Vagina (tissue), 2 donors: ENCODE measurements at regions not wholly inside any gene's neighbourhood (a gene's known extent, or its start where the extent isn't known, plus 50 kb on each side); places are given as distances from the start of the nearest gene placed in this dataset.
A peak's percentile ranks its signal among the peaks of the same experiment; 100 is the strongest.
"Not testable (repeated sequence)": the region's sequence is repeated elsewhere in the genome, so short reads cannot be mapped to it uniquely, and the experiment has no call there.

ENCODE experiments used
- DNase-seq, 2 donors: peaks; one replicate each; pipeline ENCODE4 v3.0.0-alpha.2; 2017; ENCODE audit errors: extremely low spot score in 2 of 2
- H3K27ac ChIP-seq: fragments of 200-600 bp; sonication (generic); one replicate; pipeline ENCODE4 v1.5.1; 2019
- H3K27me3 ChIP-seq: fragments of 200-600 bp; sonication (generic); one replicate; pipeline ENCODE4 v1.5.1; 2019
- H3K36me3 ChIP-seq, 2 donors: fragments of 200-600 bp; sonication (generic); one replicate each; pipeline ENCODE4 v1.5.1; 2017 to 2019
- H3K4me1 ChIP-seq: fragments of 200-600 bp; sonication (generic); one replicate; pipeline ENCODE4 v1.5.1; 2019
- H3K4me3 ChIP-seq, 2 donors: fragments of 200-600 bp; sonication (generic); 1 replicate in 1 of 2; 2 replicates in 1 of 2; pipeline ENCODE4 v1.5.1; 2016 to 2019
- H3K9me3 ChIP-seq: fragments of 200-600 bp; sonication (generic); one replicate; pipeline ENCODE4 v1.5.1; 2019
- POLR2A ChIP-seq, 2 donors: fragments of 450-650 bp; IDR thresholded peaks; one replicate each; pipeline ENCODE4 v1.6.1; 2017; ENCODE audit warnings: antibody characterized with exemption in 2 of 2, mild to moderate bottlenecking in 2 of 2, moderate library complexity in 2 of 2
- POLR2AphosphoS5 ChIP-seq, 2 donors: sonication (generic); formaldehyde crosslinking; IDR thresholded peaks; one replicate each; pipeline ENCODE4 v1.9.0; 2017; ENCODE audit warnings: antibody characterized with exemption in 2 of 2, mild to moderate bottlenecking in 2 of 2, low read depth in 1 of 2; ENCODE audit not compliant: insufficient read depth in 1 of 2
- intact Hi-C: fragments of 100-400 bp; cut with DNase I; formaldehyde crosslinking; loops from one replicate; pipeline ENCODE4 v1.15.1; 2023
- TF ChIP-seq, protein P1 (sequence below), 3 experiments: fragments of 450-650 bp in 2 of 3; fragments of 200-600 bp in 1 of 3; sonication (generic) in 1 of 3; IDR thresholded peaks; one replicate each; pipeline ENCODE4 v1.5.1; 2017 to 2019; ENCODE audit warnings: antibody characterized with exemption in 3 of 3, mild to moderate bottlenecking in 2 of 3, moderate library complexity in 2 of 3

DNA sequence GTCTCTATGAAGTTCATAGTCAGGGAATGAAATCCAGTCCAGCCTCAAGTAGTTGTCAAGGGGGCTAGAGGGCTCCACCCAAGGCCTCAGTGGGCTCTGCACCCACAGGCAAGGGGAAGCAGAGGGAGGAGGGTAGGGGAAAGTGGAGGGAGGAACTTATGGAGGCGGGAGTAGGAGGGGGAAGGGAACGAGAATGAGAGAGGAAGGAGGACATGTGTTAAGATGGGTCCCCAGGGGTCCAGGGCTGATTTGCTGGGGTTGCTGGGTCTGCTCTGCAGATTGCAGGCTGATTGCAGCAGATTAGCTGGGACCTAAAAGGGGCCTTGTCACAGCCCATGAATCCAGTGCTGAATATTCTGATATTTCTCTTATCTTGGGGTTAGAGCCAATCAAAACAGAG lies 166.9 kb upstream of the IL12B start:
- intact Hi-C loops, result no loop called here
- Histone ChIP-seq H3K36me3 (no peaks in the 10 kb centered on the region), H3K27me3 (no peaks in the 10 kb centered on the region), H3K9me3 (no peaks in the 10 kb centered on the region), H3K27ac (no peak overlapping the region), H3K4me3 (no peak overlapping the region), H3K4me1 (no peaks in the 10 kb centered on the region)
- TF ChIP-seq POLR2A (IDR thresholded peaks at IDR 0.05) (no peak), POLR2AphosphoS5 (IDR thresholded peaks at IDR 0.05; ENCODE audit: insufficient read depth in 1 of 2, low read depth in 1 of 2) (no peak)
- TF ChIP-seq, protein P1, sequence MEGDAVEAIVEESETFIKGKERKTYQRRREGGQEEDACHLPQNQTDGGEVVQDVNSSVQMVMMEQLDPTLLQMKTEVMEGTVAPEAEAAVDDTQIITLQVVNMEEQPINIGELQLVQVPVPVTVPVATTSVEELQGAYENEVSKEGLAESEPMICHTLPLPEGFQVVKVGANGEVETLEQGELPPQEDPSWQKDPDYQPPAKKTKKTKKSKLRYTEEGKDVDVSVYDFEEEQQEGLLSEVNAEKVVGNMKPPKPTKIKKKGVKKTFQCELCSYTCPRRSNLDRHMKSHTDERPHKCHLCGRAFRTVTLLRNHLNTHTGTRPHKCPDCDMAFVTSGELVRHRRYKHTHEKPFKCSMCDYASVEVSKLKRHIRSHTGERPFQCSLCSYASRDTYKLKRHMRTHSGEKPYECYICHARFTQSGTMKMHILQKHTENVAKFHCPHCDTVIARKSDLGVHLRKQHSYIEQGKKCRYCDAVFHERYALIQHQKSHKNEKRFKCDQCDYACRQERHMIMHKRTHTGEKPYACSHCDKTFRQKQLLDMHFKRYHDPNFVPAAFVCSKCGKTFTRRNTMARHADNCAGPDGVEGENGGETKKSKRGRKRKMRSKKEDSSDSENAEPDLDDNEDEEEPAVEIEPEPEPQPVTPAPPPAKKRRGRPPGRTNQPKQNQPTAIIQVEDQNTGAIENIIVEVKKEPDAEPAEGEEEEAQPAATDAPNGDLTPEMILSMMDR (IDR thresholded peaks at IDR 0.05), result no peak
- DNase-seq, result no peak

DNA sequence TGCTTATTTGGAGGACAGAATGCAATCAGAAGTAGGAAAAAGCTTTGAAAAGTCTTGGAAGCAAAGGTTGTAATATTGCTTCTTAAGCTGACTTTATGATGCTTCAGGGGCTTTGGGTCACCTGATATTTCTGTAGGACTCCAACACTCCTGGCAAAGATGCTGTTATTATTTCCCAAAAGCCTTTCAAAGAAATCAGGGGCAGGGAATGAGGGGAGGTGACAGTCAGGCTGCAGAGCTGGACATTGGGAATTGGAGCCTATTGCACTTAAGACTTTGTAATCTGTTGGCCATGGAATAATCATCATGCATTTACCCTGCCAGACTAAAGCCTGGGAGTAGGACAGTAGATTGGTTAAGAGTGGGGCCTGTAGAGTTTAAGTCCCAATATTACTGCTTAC lies 168.3 kb upstream of the IL12B start:
- Histone ChIP-seq H3K27me3 (no peaks in the 10 kb centered on the region), H3K27ac (no peak overlapping the region), H3K4me1 (no peaks in the 10 kb centered on the region), H3K36me3 (no peaks in the 10 kb centered on the region), H3K4me3 (no peak overlapping the region), H3K9me3 (no peaks in the 10 kb centered on the region)
- intact Hi-C loops, result no loop called here
- TF ChIP-seq POLR2AphosphoS5 (IDR thresholded peaks at IDR 0.05; ENCODE audit: insufficient read depth in 1 of 2, low read depth in 1 of 2) (no peak), POLR2A (IDR thresholded peaks at IDR 0.05) (no peak)
- TF ChIP-seq, protein P1 (IDR thresholded peaks at IDR 0.05), result no peak
- no peak for DNase-seq

DNA sequence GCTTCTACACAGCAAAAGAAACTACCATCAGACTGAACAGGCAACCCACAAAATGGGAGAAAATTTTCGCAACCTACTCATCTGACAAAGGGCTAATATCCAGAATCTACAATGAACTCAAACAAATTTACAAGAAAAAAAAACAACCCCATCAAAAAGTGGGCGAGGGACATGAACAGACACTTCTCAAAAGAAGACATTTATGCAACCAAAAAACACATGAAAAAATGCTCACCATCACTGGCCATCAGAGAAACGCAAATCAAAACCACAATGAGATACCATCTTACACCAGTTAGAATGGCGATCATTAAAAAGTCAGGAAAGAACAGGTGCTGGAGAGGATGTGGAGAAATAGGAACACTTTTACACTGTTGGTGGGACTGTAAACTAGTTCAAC lies 171.8 kb upstream of the IL12B start:
- DNase-seq, H3K27me3 ChIP-seq, H3K9me3 ChIP-seq, H3K27ac ChIP-seq, H3K4me3 ChIP-seq, intact Hi-C loops, H3K36me3 ChIP-seq: not testable (repeated sequence)
- peaks cover 15% of the 10 kb centered on the region for H3K4me1 ChIP-seq

DNA sequence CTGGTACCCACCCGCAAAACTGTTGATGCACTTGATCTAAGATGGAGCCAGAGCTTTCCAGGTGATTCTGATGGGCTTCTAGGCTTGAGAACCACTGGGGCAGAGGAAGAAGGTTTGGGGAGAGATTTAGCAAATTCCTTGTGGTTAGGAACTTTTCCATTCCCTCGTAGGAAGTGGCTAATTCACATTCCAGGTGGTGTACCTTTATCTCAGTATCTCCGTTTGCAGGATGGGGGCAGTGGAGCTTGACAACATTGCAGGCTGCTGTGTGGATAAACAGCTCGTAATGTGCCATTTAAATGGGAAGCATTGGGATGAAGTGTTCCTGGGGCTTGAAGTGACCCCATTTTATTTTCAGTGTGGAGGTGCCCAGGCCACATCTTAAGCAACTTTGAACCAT lies 172.9 kb upstream of the IL12B start:
- intact Hi-C loops, result no loop called here
- Histone ChIP-seq H3K4me1 (peaks cover 15% of the 10 kb centered on the region), H3K36me3 (no peaks in the 10 kb centered on the region), H3K4me3 (no peak overlapping the region), H3K27ac (no peak overlapping the region), H3K27me3 (no peaks in the 10 kb centered on the region), H3K9me3 (no peaks in the 10 kb centered on the region)
- TF ChIP-seq POLR2A (IDR thresholded peaks at IDR 0.05), result no peak
- no peak for TF ChIP-seq POLR2AphosphoS5 (IDR thresholded peaks at IDR 0.05; ENCODE audit: insufficient read depth in 1 of 2, low read depth in 1 of 2)
- TF ChIP-seq, protein P1 (IDR thresholded peaks at IDR 0.05), result no peak
- DNase-seq, result no peak

DNA sequence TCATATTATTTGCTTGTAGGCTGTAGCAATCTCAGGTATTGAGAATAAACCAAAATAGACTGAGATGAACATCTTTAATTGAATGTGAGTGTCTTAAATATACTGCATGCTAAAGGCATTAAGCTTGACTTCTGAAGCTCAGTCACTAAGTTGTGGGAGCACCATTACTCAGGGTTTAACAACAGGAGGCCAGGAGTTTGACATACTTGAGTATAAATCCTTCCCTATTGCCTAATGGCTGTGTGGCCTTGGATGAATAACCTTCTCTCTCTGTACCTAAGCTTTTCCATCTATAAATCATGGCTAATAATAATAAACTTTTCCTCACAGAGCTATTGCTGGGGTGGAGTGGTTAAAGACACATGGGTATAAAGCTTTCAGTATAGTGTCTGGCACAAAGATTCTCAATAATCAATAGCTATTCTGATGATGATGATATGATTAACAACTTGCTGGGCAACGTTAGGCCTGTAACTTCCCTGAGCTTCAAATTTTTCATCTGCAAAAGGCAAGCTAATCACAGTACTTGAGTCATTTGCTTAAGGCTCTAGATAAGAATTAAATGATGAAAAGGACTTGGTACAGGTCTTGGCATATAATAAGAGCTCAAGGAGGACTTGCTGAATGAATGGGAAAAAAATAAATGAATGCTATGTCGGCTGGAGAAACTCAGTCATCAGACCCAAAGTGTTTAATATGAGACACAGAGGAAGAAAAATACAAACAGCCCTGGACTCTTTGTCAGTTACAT lies 174.0 kb upstream of the IL12B start:
- Histone ChIP-seq H3K36me3 (no peaks in the 10 kb centered on the region), H3K4me1 (peaks cover 15% of the 10 kb centered on the region), H3K27me3 (no peaks in the 10 kb centered on the region), H3K4me3 (no peak overlapping the region), H3K27ac (peak overlapping the region; percentile 15), H3K9me3 (no peaks in the 10 kb centered on the region)
- no peak for TF ChIP-seq POLR2A (IDR thresholded peaks at IDR 0.05)
- TF ChIP-seq, protein P1 (IDR thresholded peaks at IDR 0.05), result no peak
- TF ChIP-seq POLR2AphosphoS5 (IDR thresholded peaks at IDR 0.05; ENCODE audit: insufficient read depth in 1 of 2, low read depth in 1 of 2), result no peak
- intact Hi-C loops, result no loop called here
- no peak for DNase-seq
